HCT116 (cell line): ENCODE measurements at regions not wholly inside any gene's neighbourhood (a gene's known extent, or its start where the extent isn't known, plus 50 kb on each side); places are given as distances from the start of the nearest gene placed in this dataset.

Experiments
- ATAC-seq: fragments of 200-7000 bp; cut with Tn5 transposase; 2 replicates; pipeline ENCODE4 v1.9.1; 2020; ENCODE audit warnings: mild to moderate bottlenecking, moderate library complexity
- BruUV-seq: library from RNA; stranded (reverse); fragments of 400-500 nt; replicated peaks from 2 replicates; lab custom pipeline; 2021; lab: Mats Ljungman, UMichigan
- CTCF ChIA-PET: fragments of 300-600 bp; sonication (Branson Sonifier 250); formaldehyde crosslinking; loops from one replicate; lab custom pipeline; 2021; ENCODE audit warnings: antibody characterized with exemption; lab: Charles Lee
- POLR2A ChIA-PET: fragments of 300-600, 350-600 bp; sonication (Branson Sonifier 250); formaldehyde crosslinking; loops from one replicate; lab custom pipeline; 2021; ENCODE audit warnings: antibody characterized with exemption; lab: Charles Lee
- RAD21 ChIA-PET, 2 experiments: fragments of 300-600 bp; sonication (Branson Sonifier 250); formaldehyde crosslinking; loops; one replicate each; lab custom pipeline; 2023; ENCODE audit warnings: low total read pairs in 2 of 2; ENCODE audit not compliant: uncharacterized antibody in 2 of 2, unreplicated experiment in 2 of 2, low non-redundant PET in 1 of 2; lab: Charles Lee
- DNase-seq: peaks from one replicate; pipeline ENCODE4 v3.0.0-alpha.2; 2010; ENCODE audit warnings: low read depth, low spot score
- H2AFZ ChIP-seq: fragments of 200-600 bp; shearing (Covaris generic), sonication (generic); 2 replicates; pipeline ENCODE4 v1.6.1; 2017; ENCODE audit warnings: low read depth, mixed run types, mixed read lengths, antibody characterized with exemption, low read length; ENCODE audit not compliant: poor library complexity, severe bottlenecking
- H3K27ac ChIP-seq: 2 replicates; pipeline ENCODE4 v1.5.1; 2012; ENCODE audit warnings: low read depth, low read length
- H3K27me3 ChIP-seq: fragments of 200-600 bp; sonication (generic); 2 replicates; pipeline ENCODE4 v1.6.1; 2016; ENCODE audit warnings: mixed run types, low read length, mixed read lengths; ENCODE audit not compliant: insufficient read depth
- H3K36me3 ChIP-seq, 2 experiments: fragments of 200-500 bp in 1 of 2; fragments of 200-600 bp in 1 of 2; sonication (Bioruptor generic) in 1 of 2; sonication (generic) in 1 of 2; 2 replicates each; pipeline versions ENCODE4 v1.5.1 to v1.6.1; 2014 to 2016; ENCODE audit warnings: low read length in 2 of 2, inconsistent platforms in 1 of 2, mixed read lengths in 1 of 2, mixed run types in 1 of 2; ENCODE audit not compliant: insufficient read depth in 2 of 2, control insufficient read depth in 1 of 2
- H3K4me1 ChIP-seq, 2 experiments: fragments of 200-600 bp in 1 of 2; sonication (generic) in 1 of 2; 2 replicates each; pipeline versions ENCODE4 v1.5.1 to v1.6.1; 2012 to 2017; ENCODE audit warnings: low read length in 2 of 2, inconsistent platforms in 1 of 2, mild to moderate bottlenecking in 1 of 2, mixed read lengths in 1 of 2, mixed run types in 1 of 2, moderate library complexity in 1 of 2; ENCODE audit not compliant: insufficient read depth in 2 of 2, control insufficient read depth in 1 of 2
- H3K4me2 ChIP-seq: fragments of 200-600 bp; sonication (generic); 2 replicates; pipeline ENCODE4 v1.6.1; 2017; ENCODE audit warnings: mixed run types, low read length, mixed read lengths
- H3K4me3 ChIP-seq, 2 experiments: fragments of 200-600 bp in 1 of 2; sonication (generic) in 1 of 2; replicated peaks in 1 of 2; 2 replicates each; pipeline ENCODE4 v1.5.1; 2011 to 2016; ENCODE audit warnings: low read length in 2 of 2, control low read depth in 1 of 2, low read depth in 1 of 2, mild to moderate bottlenecking in 1 of 2, mixed read lengths in 1 of 2, mixed run types in 1 of 2
- H3K79me2 ChIP-seq: fragments of 200-600 bp; sonication (generic); 2 replicates; pipeline ENCODE4 v1.6.1; 2017; ENCODE audit warnings: mild to moderate bottlenecking, mixed run types, low read length, moderate library complexity, mixed read lengths; ENCODE audit not compliant: insufficient read depth
- H3K9ac ChIP-seq: fragments of 200-600 bp; sonication (generic); 2 replicates; pipeline ENCODE4 v1.6.1; 2016; ENCODE audit warnings: low read length, mixed read lengths
- H3K9me2 ChIP-seq: fragments of 200-600 bp; sonication (generic), shearing (Covaris generic); 2 replicates; pipeline ENCODE4 v1.6.1; 2017; ENCODE audit warnings: mixed run types, mild to moderate bottlenecking, moderate library complexity; ENCODE audit not compliant: insufficient read depth
- H3K9me3 ChIP-seq, 2 experiments: fragments of 200-500 bp in 1 of 2; fragments of 200-600 bp in 1 of 2; sonication (Bioruptor generic) in 1 of 2; sonication (generic) in 1 of 2; 2 replicates each; pipeline ENCODE4 v1.6.1; 2014 to 2017; ENCODE audit warnings: low read length in 2 of 2, mixed read lengths in 2 of 2, inconsistent platforms in 1 of 2, low read depth in 1 of 2, mild to moderate bottlenecking in 1 of 2, mixed run types in 1 of 2, moderate library complexity in 1 of 2; ENCODE audit not compliant: control insufficient read depth in 1 of 2, insufficient read depth in 1 of 2
- H4K20me1 ChIP-seq: fragments of 200-600 bp; sonication (generic), shearing (Covaris generic); 2 replicates; pipeline ENCODE4 v1.6.1; 2017; ENCODE audit warnings: mixed run types, mild to moderate bottlenecking, moderate library complexity; ENCODE audit not compliant: insufficient read depth
- CBX3 ChIP-seq: IDR thresholded peaks from 2 replicates; pipeline ENCODE4 v1.6.1; 2012; ENCODE audit warnings: low read depth
- ELF1 ChIP-seq: IDR thresholded peaks from 2 replicates; pipeline ENCODE4 v1.6.1; 2012; ENCODE audit warnings: low read depth, borderline replicate concordance
- EZH2 ChIP-seq: fragments of 200-600 bp; sonication (generic); IDR thresholded peaks from 2 replicates; pipeline ENCODE4 v1.6.1; 2017; ENCODE audit warnings: antibody characterized with exemption, mixed run types
- EZH2phosphoT487 ChIP-seq: fragments of 200-600 bp; IDR thresholded peaks from 2 replicates; pipeline ENCODE4 v1.6.1; 2018; ENCODE audit warnings: antibody characterized with exemption, borderline replicate concordance
- FOSL1 ChIP-seq: IDR thresholded peaks from 2 replicates; pipeline ENCODE4 v1.6.1; 2012; ENCODE audit warnings: low read depth
- JUND ChIP-seq: IDR thresholded peaks from 2 replicates; pipeline ENCODE4 v1.6.1; 2012
- POLR2A ChIP-seq: IDR thresholded peaks from 2 replicates; pipeline ENCODE4 v1.7.0; 2011; ENCODE audit warnings: borderline replicate concordance; ENCODE audit not compliant: insufficient read depth, insufficient read length; ENCODE audit errors: extremely low read depth
- POLR2AphosphoS5 ChIP-seq: IDR thresholded peaks from 2 replicates; pipeline ENCODE4 v1.6.1; 2011; ENCODE audit warnings: mild to moderate bottlenecking, low read depth, low read length, moderate library complexity
- REST ChIP-seq: IDR thresholded peaks from 2 replicates; pipeline ENCODE4 v1.6.1; 2012; ENCODE audit warnings: low read depth
- SIN3A ChIP-seq: IDR thresholded peaks from 2 replicates; pipeline ENCODE4 v1.6.1; 2012; ENCODE audit warnings: low read depth
- SP1 ChIP-seq: IDR thresholded peaks from 2 replicates; pipeline ENCODE4 v1.6.1; 2012; ENCODE audit warnings: low read depth
- SRF ChIP-seq: IDR thresholded peaks from 2 replicates; pipeline ENCODE4 v1.6.1; 2012; ENCODE audit warnings: low read depth
- TCF7L2 ChIP-seq: IDR thresholded peaks from 2 replicates; pipeline ENCODE4 v1.7.0; 2011; ENCODE audit warnings: borderline replicate concordance, inconsistent platforms; ENCODE audit not compliant: insufficient read depth, insufficient read length; ENCODE audit errors: extremely low read depth
- YY1 ChIP-seq: IDR thresholded peaks from 2 replicates; pipeline ENCODE4 v1.6.1; 2011; ENCODE audit warnings: low read length, low read depth, moderate library complexity, mild to moderate bottlenecking; ENCODE audit not compliant: insufficient replicate concordance; ENCODE audit errors: extremely low read depth
- ZFX ChIP-seq: fragments of 450-650 bp; IDR thresholded peaks from 2 replicates; pipeline ENCODE4 v1.6.1; 2017
- ZNF274 ChIP-seq: fragments of 200-500 bp; sonication (Bioruptor generic); IDR thresholded peaks from 2 replicates; pipeline ENCODE4 v1.6.1; 2014; ENCODE audit warnings: mild to moderate bottlenecking, low read depth, low read length, inconsistent platforms
- intact Hi-C: fragments of 100-400 bp; cut with micrococcal nuclease; formaldehyde crosslinking; loops from 2 replicates; pipeline ENCODE4 v1.10.0; 2022
- TF ChIP-seq, protein P1 (sequence below): IDR thresholded peaks from 2 replicates; pipeline ENCODE4 v1.6.1; 2011; ENCODE audit warnings: mild to moderate bottlenecking, low read length, moderate library complexity; ENCODE audit not compliant: insufficient replicate concordance; ENCODE audit errors: extremely low read depth
- TF ChIP-seq, protein P2 (sequence below): IDR thresholded peaks from 2 replicates; pipeline ENCODE4 v1.6.1; 2012
- TF ChIP-seq, protein P3 (sequence below), 3 experiments: fragments of 200-600 bp in 1 of 3; sonication (generic) in 1 of 3; IDR thresholded peaks in 2 of 3; conservative IDR thresholded peaks in 1 of 3; 2 replicates each; pipeline ENCODE4 v1.5.1; 2012 to 2017; ENCODE audit warnings: low read depth in 2 of 3, low read length in 2 of 3, antibody characterized with exemption in 1 of 3, borderline replicate concordance in 1 of 3, control low read depth in 1 of 3, mild to moderate bottlenecking in 1 of 3, mixed read lengths in 1 of 3, mixed run types in 1 of 3, moderate library complexity in 1 of 3; ENCODE audit not compliant: insufficient read depth in 1 of 3

GRCh38 chr5:54385994-54386393 lies 69.5 kb upstream of the HSPB3 start:
- DNase-seq, result no peak
- Histone ChIP-seq H3K27me3 (no peaks in the 10 kb centered on the region), H3K36me3 (no peaks in the 10 kb centered on the region), H3K9ac (no peak overlapping the region), H3K79me2 (no peaks in the 10 kb centered on the region), H4K20me1 (no peaks in the 10 kb centered on the region), H3K4me1 (peaks cover 5 to 8% of the 10 kb centered on the region in 2 experiments; a peak in 3 of 4 replicates)
- no TSS peak for BruUV-seq
- CTCF ChIA-PET, result interaction anchor here (1.4 kb wide), 1 partner anchor 33 kb away, joined by 6 read pairs; no protein-coding TSS in a partner anchor
- POLR2A ChIA-PET, result no interaction called here
- TF ChIP-seq CBX3, result no peak
- TF ChIP-seq, protein P1, sequence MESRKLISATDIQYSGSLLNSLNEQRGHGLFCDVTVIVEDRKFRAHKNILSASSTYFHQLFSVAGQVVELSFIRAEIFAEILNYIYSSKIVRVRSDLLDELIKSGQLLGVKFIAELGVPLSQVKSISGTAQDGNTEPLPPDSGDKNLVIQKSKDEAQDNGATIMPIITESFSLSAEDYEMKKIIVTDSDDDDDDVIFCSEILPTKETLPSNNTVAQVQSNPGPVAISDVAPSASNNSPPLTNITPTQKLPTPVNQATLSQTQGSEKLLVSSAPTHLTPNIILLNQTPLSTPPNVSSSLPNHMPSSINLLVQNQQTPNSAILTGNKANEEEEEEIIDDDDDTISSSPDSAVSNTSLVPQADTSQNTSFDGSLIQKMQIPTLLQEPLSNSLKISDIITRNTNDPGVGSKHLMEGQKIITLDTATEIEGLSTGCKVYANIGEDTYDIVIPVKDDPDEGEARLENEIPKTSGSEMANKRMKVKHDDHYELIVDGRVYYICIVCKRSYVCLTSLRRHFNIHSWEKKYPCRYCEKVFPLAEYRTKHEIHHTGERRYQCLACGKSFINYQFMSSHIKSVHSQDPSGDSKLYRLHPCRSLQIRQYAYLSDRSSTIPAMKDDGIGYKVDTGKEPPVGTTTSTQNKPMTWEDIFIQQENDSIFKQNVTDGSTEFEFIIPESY, result no peak
- no peak for TF ChIP-seq TCF7L2
- TF ChIP-seq, protein P2, sequence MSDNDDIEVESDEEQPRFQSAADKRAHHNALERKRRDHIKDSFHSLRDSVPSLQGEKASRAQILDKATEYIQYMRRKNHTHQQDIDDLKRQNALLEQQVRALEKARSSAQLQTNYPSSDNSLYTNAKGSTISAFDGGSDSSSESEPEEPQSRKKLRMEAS, result no peak
- no peak for TF ChIP-seq EZH2
- TF ChIP-seq SIN3A, result no peak
- TF ChIP-seq JUND, result no peak
- TF ChIP-seq POLR2A, result no peak
- no peak for TF ChIP-seq REST
- no peak for TF ChIP-seq ZNF274
- TF ChIP-seq EZH2phosphoT487, result no peak
- TF ChIP-seq POLR2AphosphoS5, result no peak
- TF ChIP-seq ZFX, result no peak
- no peak for TF ChIP-seq SRF
- TF ChIP-seq ELF1, result no peak
- no peak for TF ChIP-seq FOSL1
- no peak for TF ChIP-seq SP1
- TF ChIP-seq, protein P3, sequence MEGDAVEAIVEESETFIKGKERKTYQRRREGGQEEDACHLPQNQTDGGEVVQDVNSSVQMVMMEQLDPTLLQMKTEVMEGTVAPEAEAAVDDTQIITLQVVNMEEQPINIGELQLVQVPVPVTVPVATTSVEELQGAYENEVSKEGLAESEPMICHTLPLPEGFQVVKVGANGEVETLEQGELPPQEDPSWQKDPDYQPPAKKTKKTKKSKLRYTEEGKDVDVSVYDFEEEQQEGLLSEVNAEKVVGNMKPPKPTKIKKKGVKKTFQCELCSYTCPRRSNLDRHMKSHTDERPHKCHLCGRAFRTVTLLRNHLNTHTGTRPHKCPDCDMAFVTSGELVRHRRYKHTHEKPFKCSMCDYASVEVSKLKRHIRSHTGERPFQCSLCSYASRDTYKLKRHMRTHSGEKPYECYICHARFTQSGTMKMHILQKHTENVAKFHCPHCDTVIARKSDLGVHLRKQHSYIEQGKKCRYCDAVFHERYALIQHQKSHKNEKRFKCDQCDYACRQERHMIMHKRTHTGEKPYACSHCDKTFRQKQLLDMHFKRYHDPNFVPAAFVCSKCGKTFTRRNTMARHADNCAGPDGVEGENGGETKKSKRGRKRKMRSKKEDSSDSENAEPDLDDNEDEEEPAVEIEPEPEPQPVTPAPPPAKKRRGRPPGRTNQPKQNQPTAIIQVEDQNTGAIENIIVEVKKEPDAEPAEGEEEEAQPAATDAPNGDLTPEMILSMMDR (IDR thresholded peaks at IDR 0.05 in 2 of 3, conservative IDR thresholded peaks at IDR 0.05 in 1 of 3; ENCODE audit: borderline replicate concordance in 1 of 3, insufficient read depth in 1 of 3, low read depth in 2 of 3, low read length in 2 of 3), result no peak
- TF ChIP-seq YY1, result no peak
- TF ChIP-seq, all 23 proteins: peak for 0
- Histone ChIP-seq H3K9me2 (no peaks in the 10 kb centered on the region), H2AFZ (no peak overlapping the region), H3K4me3 (no peak overlapping the region), H3K4me2 (no peak overlapping the region), H3K9me3 (no peaks in the 10 kb centered on the region), H3K27ac (no peak overlapping the region)
- intact Hi-C loops, result no loop called here
- no peak for ATAC-seq
- RAD21 ChIA-PET, result no interaction called here
